ENCODE measurements at regions not wholly inside any gene's neighbourhood (a gene's known extent, or its start where the extent isn't known, plus 50 kb on each side); places are given as distances from the start of the nearest gene placed in this dataset.

DNA sequence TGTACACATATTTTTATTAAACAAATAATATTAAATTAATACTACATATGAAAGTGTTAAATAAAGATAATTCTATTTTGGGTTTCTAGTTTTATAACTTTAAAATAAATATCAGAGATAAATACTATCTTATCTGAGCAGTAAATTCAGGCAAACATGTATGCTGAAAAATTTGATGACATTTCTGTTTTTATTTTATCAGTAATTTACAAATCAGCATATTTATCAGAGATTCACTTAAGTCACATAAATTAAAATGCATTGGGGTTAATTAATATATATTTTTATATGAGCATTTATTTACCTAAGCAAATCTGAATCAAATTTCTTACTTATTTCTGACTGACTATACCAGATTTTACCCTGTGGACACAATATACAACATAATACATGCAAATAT is 1499.8 kb downstream of the OTOL1 start:
- Histone ChIP-seq H3K27ac (ENCODE audit: insufficient read length, low read depth, low read length) (no peak overlapping the region), H4K20me1 (ENCODE audit: control insufficient read depth, insufficient read depth, insufficient read length) (no peaks in the 10 kb centered on the region), H2BK15ac (ENCODE audit: low read depth, low read length) (no peak overlapping the region), H2BK5ac (ENCODE audit: insufficient read length, low read length) (no peak overlapping the region), H3K9me3 (ENCODE audit: control insufficient read depth, low read depth, low read length) (no peaks in the 10 kb centered on the region), H3K4ac (ENCODE audit: low read depth, low read length) (no peak overlapping the region), H3K79me2 (ENCODE audit: insufficient read depth, low read length) (no peaks in the 10 kb centered on the region), H3T11ph (ENCODE audit: low read length) (no peak overlapping the region), H3K56ac (ENCODE audit: insufficient read length, low read depth, low read length) (no peak overlapping the region), H2AFZ (ENCODE audit: low read length) (no peak overlapping the region), H4K91ac (ENCODE audit: insufficient read length, low read depth, low read length) (no peak overlapping the region), H2BK12ac (ENCODE audit: insufficient read length, low read depth, low read length) (no peak overlapping the region), H3K4me1 (ENCODE audit: insufficient read depth, low read length) (no peaks in the 10 kb centered on the region), H3K79me1 (ENCODE audit: insufficient read depth, low read depth, low read length, poor library complexity, severe bottlenecking) (no peaks in the 10 kb centered on the region), H3K14ac (ENCODE audit: insufficient read depth, low read length) (no peak overlapping the region), H3K23ac (ENCODE audit: insufficient read length, low read depth, low read length) (no peak overlapping the region), H3K9ac (ENCODE audit: extremely low read depth, insufficient read length, low read length) (no peak overlapping the region), H4K8ac (replicated peaks; ENCODE audit: insufficient read length, low read depth, low read length) (no peak overlapping the region), H3K27me3 (ENCODE audit: insufficient read depth, low read length) (no peaks in the 10 kb centered on the region), H3K23me2 (ENCODE audit: insufficient read length, low read depth, low read length, poor library complexity, severe bottlenecking) (no peaks in the 10 kb centered on the region), H2BK20ac (ENCODE audit: low read depth, low read length, poor library complexity, severe bottlenecking) (no peak overlapping the region), H2AK5ac (ENCODE audit: insufficient read length, low read length) (no peak overlapping the region), H4K5ac (ENCODE audit: insufficient read length, low read depth, low read length) (no peak overlapping the region), H3K4me2 (ENCODE audit: insufficient read depth, insufficient read length, low read length) (no peak overlapping the region), H2BK120ac (ENCODE audit: low read depth, low read length, poor library complexity, severe bottlenecking) (no peak overlapping the region), H3K18ac (ENCODE audit: insufficient read length, low read depth, low read length) (no peak overlapping the region)
- Mint-ChIP-seq H3K4me3 (no peak overlapping the region), H3K9me3 (peaks cover 11 to 12% of the 10 kb centered on the region in 2 experiments), H3K27ac (no peak overlapping the region), H3K4me1 (peaks cover 5 to 6% of the 10 kb centered on the region in 2 experiments; a peak in 3 of 4 replicates), H3K36me3 (ENCODE audit: insufficient read depth in 1 of 3, low read depth in 3 of 3) (peaks cover 1 to 11% (median 10%) of the 10 kb centered on the region in 3 experiments; a peak in 6 of 7 replicates), H3K27me3 (ENCODE audit: low read depth) (no peaks in the 10 kb centered on the region)
- no peak for DNase-seq
- TF ChIP-seq, protein P1, sequence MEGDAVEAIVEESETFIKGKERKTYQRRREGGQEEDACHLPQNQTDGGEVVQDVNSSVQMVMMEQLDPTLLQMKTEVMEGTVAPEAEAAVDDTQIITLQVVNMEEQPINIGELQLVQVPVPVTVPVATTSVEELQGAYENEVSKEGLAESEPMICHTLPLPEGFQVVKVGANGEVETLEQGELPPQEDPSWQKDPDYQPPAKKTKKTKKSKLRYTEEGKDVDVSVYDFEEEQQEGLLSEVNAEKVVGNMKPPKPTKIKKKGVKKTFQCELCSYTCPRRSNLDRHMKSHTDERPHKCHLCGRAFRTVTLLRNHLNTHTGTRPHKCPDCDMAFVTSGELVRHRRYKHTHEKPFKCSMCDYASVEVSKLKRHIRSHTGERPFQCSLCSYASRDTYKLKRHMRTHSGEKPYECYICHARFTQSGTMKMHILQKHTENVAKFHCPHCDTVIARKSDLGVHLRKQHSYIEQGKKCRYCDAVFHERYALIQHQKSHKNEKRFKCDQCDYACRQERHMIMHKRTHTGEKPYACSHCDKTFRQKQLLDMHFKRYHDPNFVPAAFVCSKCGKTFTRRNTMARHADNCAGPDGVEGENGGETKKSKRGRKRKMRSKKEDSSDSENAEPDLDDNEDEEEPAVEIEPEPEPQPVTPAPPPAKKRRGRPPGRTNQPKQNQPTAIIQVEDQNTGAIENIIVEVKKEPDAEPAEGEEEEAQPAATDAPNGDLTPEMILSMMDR (conservative IDR thresholded peaks at IDR 0.05), result no peak

Data from H9 (cell line).